DND-41 (cell line): ENCODE measurements at regions not wholly inside any gene's neighbourhood (a gene's known extent, or its start where the extent isn't known, plus 50 kb on each side); places are given as distances from the start of the nearest gene placed in this dataset.

Experiments
- ATAC-seq: fragments of 200-7000 bp; cut with Tn5 transposase; 3 replicates; pipeline ENCODE4 v1.9.1; 2021; ENCODE audit warnings: low read depth; ENCODE audit not compliant: insufficient read depth
- DNase-seq: peaks from one replicate; pipeline ENCODE4 v3.0.0-alpha.2; 2020
- H2AFZ ChIP-seq: 2 replicates; pipeline ENCODE4 v1.6.0; 2012; ENCODE audit warnings: low read depth, low read length
- H3K27ac ChIP-seq: 2 replicates; pipeline ENCODE4 v1.5.1; 2012; ENCODE audit warnings: low read length, inconsistent platforms
- H3K27me3 ChIP-seq: fragments of 200-600 bp; sonication (generic); 2 replicates; pipeline ENCODE4 v1.6.0; 2012; ENCODE audit warnings: low read length, mild to moderate bottlenecking, inconsistent platforms; ENCODE audit not compliant: insufficient read depth, poor library complexity
- H3K36me3 ChIP-seq: 2 replicates; pipeline ENCODE4 v1.5.1; 2012; ENCODE audit warnings: low read length, inconsistent platforms; ENCODE audit not compliant: insufficient read depth
- H3K4me1 ChIP-seq: 2 replicates; pipeline ENCODE4 v1.5.1; 2012; ENCODE audit warnings: mild to moderate bottlenecking, low read length; ENCODE audit not compliant: insufficient read depth
- H3K4me2 ChIP-seq: 2 replicates; pipeline ENCODE4 v1.6.0; 2012; ENCODE audit warnings: mild to moderate bottlenecking, moderate library complexity, low read length, inconsistent platforms; ENCODE audit not compliant: insufficient read depth
- H3K4me3 ChIP-seq, 2 experiments: fragments of 200-600 bp in 1 of 2; shearing (Covaris generic) in 1 of 2; 2 replicates each; pipeline ENCODE4 v1.5.1; 2012 to 2016; ENCODE audit warnings: inconsistent platforms in 2 of 2, low read length in 2 of 2, mild to moderate bottlenecking in 2 of 2, low read depth in 1 of 2, moderate library complexity in 1 of 2
- H3K79me2 ChIP-seq: 2 replicates; pipeline ENCODE4 v1.6.0; 2012; ENCODE audit warnings: low read length, inconsistent platforms; ENCODE audit not compliant: insufficient read depth
- H3K9ac ChIP-seq: 2 replicates; pipeline ENCODE4 v1.6.0; 2012; ENCODE audit warnings: low read depth, mild to moderate bottlenecking, inconsistent platforms, low read length, moderate library complexity
- H3K9me3 ChIP-seq: 2 replicates; pipeline ENCODE4 v1.5.1; 2012; ENCODE audit warnings: low read length, moderate library complexity, mild to moderate bottlenecking, inconsistent platforms; ENCODE audit not compliant: insufficient read depth, severe bottlenecking
- H4K20me1 ChIP-seq: 2 replicates; pipeline ENCODE4 v1.6.0; 2012; ENCODE audit warnings: low read length; ENCODE audit not compliant: insufficient read depth
- CTCF ChIP-seq: IDR thresholded peaks from 2 replicates; pipeline ENCODE4 v1.5.1; 2012; ENCODE audit warnings: borderline replicate concordance, low read length, moderate library complexity, mild to moderate bottlenecking; ENCODE audit not compliant: poor library complexity, severe bottlenecking; ENCODE audit errors: extremely low read depth
- EZH2 ChIP-seq: IDR thresholded peaks from 3 replicates; pipeline ENCODE4 v1.6.1; 2012; ENCODE audit warnings: borderline replicate concordance, low read depth, mild to moderate bottlenecking, moderate library complexity, low read length, inconsistent platforms; ENCODE audit not compliant: severe bottlenecking

GRCh38 chr20:62576815-62577489 lies 65.4 kb upstream of the SLCO4A1 start:
- no peak overlapping the region for H3K9ac ChIP-seq
- DNase-seq, result peak; percentile 30
- no peak overlapping the region for H3K4me3 ChIP-seq
- no peaks in the 10 kb centered on the region for H3K79me2 ChIP-seq
- H3K9me3 ChIP-seq, result no peaks in the 10 kb centered on the region
- peaks cover 8% of the 10 kb centered on the region for H3K4me1 ChIP-seq
- TF ChIP-seq EZH2, result no peak
- no peak for TF ChIP-seq CTCF
- H3K27ac ChIP-seq, result no peak overlapping the region
- peak; percentile 60; the same call in 1 of the 3 replicates for ATAC-seq
- H3K4me2 ChIP-seq, result no peak overlapping the region
- peaks cover 19% of the 10 kb centered on the region for H4K20me1 ChIP-seq
- H2AFZ ChIP-seq, result no peak overlapping the region
- no peaks in the 10 kb centered on the region for H3K27me3 ChIP-seq
- H3K36me3 ChIP-seq, result no peaks in the 10 kb centered on the region

GRCh38 chr20:62577490-62577836 lies 64.8 kb upstream of the SLCO4A1 start:
- ATAC-seq (no peak), DNase-seq (no peak)
- Histone ChIP-seq H3K4me1 (peaks cover 3% of the 10 kb centered on the region; the same call in 1 of the 2 replicates), H3K79me2 (no peaks in the 10 kb centered on the region), H3K27ac (no peak overlapping the region), H2AFZ (no peak overlapping the region), H3K36me3 (no peaks in the 10 kb centered on the region), H3K27me3 (no peaks in the 10 kb centered on the region), H4K20me1 (peaks cover 21% of the 10 kb centered on the region), H3K4me2 (no peak overlapping the region), H3K9me3 (no peaks in the 10 kb centered on the region), H3K9ac (no peak overlapping the region), H3K4me3 (no peak overlapping the region)
- no peak for TF ChIP-seq CTCF
- no peak for TF ChIP-seq EZH2

- Histone ChIP-seq H3K4me2 (no peak overlapping the region), H3K9me3 (no peaks in the 10 kb centered on the region), H3K36me3 (no peaks in the 10 kb centered on the region), H3K4me3 (no peak overlapping the region), H3K27me3 (no peaks in the 10 kb centered on the region), H3K27ac (no peak overlapping the region), H2AFZ (no peak overlapping the region), H3K79me2 (no peaks in the 10 kb centered on the region), H3K4me1 (no peaks in the 10 kb centered on the region), H4K20me1 (peaks cover 27% of the 10 kb centered on the region), H3K9ac (no peak overlapping the region)
- no peak for TF ChIP-seq EZH2
- TF ChIP-seq CTCF, result peak; percentile 10
- ATAC-seq (no peak), DNase-seq (no peak)
Observed at GRCh38 chr20:62578294-62578897, 63.9 kb upstream of the SLCO4A1 start.
